Mesothelial cell of epicardium (in vitro differentiated cells): ENCODE measurements at regions not wholly inside any gene's neighbourhood (a gene's known extent, or its start where the extent isn't known, plus 50 kb on each side); places are given as distances from the start of the nearest gene placed in this dataset.

Experiments used
- DNase-seq, 2 experiments: peaks; one replicate each; pipeline ENCODE4 v3.0.0; 2021; ENCODE audit warnings: low spot score in 2 of 2; ENCODE audit not compliant: unreplicated experiment in 2 of 2
- H3K27ac Mint-ChIP-seq: 2 replicates; pipeline ENCODE4 v1.8.0; 2021; ENCODE audit warnings: mixed read lengths
- H3K27me3 Mint-ChIP-seq: 2 replicates; pipeline ENCODE4 v1.8.0; 2021; ENCODE audit warnings: low read depth, mixed read lengths
- H3K36me3 Mint-ChIP-seq: 2 replicates; pipeline ENCODE4 v1.8.0; 2021; ENCODE audit warnings: mixed read lengths
- H3K4me1 Mint-ChIP-seq: 2 replicates; pipeline ENCODE4 v1.8.0; 2021; ENCODE audit warnings: mixed read lengths
- H3K4me3 Mint-ChIP-seq: 2 replicates; pipeline ENCODE4 v1.8.0; 2021; ENCODE audit warnings: mild to moderate bottlenecking, moderate library complexity, mixed read lengths
- H3K9me3 Mint-ChIP-seq: 2 replicates; pipeline ENCODE4 v1.8.0; 2021; ENCODE audit warnings: mixed read lengths
- TF ChIP-seq, protein P1 (sequence below): fragments of 200-600 bp; sonication (generic); IDR thresholded peaks from one replicate; pipeline ENCODE4 v1.5.0; 2021; ENCODE audit warnings: antibody characterized with exemption; ENCODE audit not compliant: unreplicated experiment

DNA sequence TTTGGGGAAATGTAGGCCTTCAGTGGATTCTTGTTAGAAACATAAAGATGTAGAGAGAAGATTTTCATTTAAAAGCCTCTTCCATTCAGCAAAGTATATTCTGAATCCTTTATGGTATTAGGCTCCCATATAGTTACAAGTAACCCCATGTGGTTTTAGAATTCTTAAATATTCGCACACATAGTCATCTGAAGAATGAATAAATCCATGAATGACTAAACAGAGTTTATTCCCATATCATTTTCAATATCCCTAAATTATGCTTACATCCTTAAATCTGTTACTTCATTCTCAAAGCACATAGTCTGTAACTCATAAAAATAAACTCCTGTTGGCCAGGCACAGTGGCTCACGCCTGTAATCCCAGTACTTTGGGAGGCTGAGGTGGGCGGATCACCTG, 962.1 kb downstream of the KCNJ18 start:
- no peak overlapping the region for H3K27ac Mint-ChIP-seq
- no peaks in the 10 kb centered on the region for H3K27me3 Mint-ChIP-seq
- DNase-seq, result no peak
- H3K4me1 Mint-ChIP-seq, result no peaks in the 10 kb centered on the region
- TF ChIP-seq, protein P1, sequence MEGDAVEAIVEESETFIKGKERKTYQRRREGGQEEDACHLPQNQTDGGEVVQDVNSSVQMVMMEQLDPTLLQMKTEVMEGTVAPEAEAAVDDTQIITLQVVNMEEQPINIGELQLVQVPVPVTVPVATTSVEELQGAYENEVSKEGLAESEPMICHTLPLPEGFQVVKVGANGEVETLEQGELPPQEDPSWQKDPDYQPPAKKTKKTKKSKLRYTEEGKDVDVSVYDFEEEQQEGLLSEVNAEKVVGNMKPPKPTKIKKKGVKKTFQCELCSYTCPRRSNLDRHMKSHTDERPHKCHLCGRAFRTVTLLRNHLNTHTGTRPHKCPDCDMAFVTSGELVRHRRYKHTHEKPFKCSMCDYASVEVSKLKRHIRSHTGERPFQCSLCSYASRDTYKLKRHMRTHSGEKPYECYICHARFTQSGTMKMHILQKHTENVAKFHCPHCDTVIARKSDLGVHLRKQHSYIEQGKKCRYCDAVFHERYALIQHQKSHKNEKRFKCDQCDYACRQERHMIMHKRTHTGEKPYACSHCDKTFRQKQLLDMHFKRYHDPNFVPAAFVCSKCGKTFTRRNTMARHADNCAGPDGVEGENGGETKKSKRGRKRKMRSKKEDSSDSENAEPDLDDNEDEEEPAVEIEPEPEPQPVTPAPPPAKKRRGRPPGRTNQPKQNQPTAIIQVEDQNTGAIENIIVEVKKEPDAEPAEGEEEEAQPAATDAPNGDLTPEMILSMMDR, result no peak
- H3K4me3 Mint-ChIP-seq, result no peak overlapping the region
- no peaks in the 10 kb centered on the region for H3K36me3 Mint-ChIP-seq
- peaks cover 45% of the 10 kb centered on the region for H3K9me3 Mint-ChIP-seq

DNA sequence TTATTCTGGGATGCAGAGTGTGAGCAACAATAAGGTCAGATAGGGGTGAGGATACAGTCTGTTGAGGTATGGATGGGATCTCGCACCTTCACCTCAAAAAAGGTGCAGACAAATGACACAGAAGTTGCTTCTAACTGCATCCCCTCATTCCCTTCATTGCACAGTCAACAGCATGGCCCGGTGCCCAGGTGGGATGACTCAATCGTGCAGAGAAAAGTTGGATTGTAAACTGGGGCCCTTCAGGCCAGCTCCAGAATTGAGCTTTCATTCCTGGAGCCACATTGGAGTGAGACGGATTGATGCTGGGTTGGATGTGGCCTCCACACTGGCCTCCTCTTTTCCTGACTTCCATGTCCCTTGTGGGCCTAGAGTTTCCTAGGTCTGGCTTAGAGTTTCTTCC, 977.4 kb downstream of the KCNJ18 start:
- TF ChIP-seq, protein P1, result no peak
- H3K27me3 Mint-ChIP-seq, result no peaks in the 10 kb centered on the region
- H3K4me3 Mint-ChIP-seq, result no peak overlapping the region
- H3K4me1 Mint-ChIP-seq, result no peaks in the 10 kb centered on the region
- H3K27ac Mint-ChIP-seq, result no peak overlapping the region
- no peak for DNase-seq
- no peaks in the 10 kb centered on the region for H3K36me3 Mint-ChIP-seq
- peaks cover 61% of the 10 kb centered on the region for H3K9me3 Mint-ChIP-seq

DNA sequence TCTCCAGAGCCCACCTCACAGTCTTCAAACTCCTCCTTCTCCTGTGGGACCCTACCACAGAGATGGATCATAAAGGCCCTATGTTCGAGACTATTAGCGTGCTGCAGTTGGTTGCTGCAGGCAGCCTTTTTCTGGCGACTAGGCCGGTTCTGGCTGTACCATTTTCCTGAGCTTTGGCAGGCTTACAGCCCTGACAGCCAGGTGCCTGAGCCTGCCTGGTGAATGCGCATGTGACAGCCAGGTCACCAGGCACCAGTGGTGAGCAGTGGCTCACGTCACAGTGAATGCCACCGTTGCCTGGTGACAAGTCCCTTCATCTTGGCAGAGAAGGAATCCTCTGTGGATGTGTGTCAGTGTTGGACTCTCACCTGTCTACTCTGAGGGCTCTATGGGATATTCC, 978.8 kb downstream of the KCNJ18 start:
- TF ChIP-seq, protein P1, result no peak
- H3K27ac Mint-ChIP-seq, result no peak overlapping the region
- H3K36me3 Mint-ChIP-seq, result no peaks in the 10 kb centered on the region
- H3K4me1 Mint-ChIP-seq, result no peaks in the 10 kb centered on the region
- H3K27me3 Mint-ChIP-seq, result no peaks in the 10 kb centered on the region
- H3K4me3 Mint-ChIP-seq, result no peak overlapping the region
- no peak for DNase-seq
- peaks cover 59% of the 10 kb centered on the region for H3K9me3 Mint-ChIP-seq

DNA sequence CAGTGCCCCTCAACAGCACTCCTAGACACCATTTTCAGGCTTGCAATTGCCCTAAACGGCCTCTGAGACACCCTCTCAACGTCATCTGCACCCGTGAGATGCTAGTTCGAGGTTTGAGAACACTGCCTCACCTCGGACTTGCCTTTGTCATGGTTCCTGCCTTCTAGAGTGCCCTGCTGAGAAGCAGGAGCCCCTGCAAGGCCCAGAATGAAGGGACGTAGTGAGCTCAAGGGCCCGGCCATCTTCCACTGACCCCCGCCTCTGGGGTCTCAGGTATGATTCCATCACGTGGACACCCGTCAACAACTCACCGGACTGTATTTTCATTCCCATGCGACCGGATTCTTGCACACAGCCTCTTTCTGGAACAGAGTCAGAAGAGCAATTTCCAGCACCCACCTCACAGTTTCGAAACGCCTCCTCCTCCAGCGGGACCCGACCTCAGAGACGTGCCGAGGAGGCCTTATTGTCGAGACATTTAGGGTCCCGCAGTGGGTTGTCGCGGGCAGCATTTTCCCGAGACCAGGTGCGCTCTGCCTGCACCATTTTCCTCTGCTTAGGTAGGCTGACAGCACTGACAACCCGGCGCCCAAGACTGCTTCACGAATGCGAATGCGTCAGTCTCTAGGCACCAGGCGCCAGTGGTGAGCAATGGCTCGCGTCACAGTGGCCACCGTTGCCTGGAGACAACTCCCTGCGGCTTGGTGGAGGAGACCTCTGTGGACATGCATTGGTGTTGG, 999.9 kb downstream of the KCNJ18 start:
- Mint-ChIP-seq H3K27ac (no peak overlapping the region), H3K27me3 (no peaks in the 10 kb centered on the region), H3K4me1 (no peaks in the 10 kb centered on the region), H3K4me3 (no peak overlapping the region), H3K36me3 (peaks cover 2% of the 10 kb centered on the region), H3K9me3 (peaks cover 40% of the 10 kb centered on the region)
- DNase-seq, result no peak
- TF ChIP-seq, protein P1, result no peak

DNA sequence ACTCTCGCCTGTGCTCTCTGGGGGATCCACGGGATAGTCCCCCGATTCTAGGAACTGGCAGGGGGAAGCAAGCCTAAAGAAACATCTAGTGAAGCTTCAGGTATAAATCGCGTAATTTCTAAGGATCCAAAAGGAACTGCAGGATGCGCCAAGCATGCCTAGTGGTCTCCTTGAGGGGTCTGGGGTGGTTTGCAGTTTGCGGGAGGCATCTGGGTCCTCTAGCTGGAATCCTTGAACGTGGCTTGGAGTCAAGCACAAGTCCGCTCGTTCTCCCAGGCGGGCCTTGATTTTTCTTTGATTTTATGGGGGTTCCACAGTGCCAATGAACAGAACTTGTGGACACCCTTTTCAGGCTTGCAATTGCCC, 1000.5 kb downstream of the KCNJ18 start:
- no peak overlapping the region for H3K27ac Mint-ChIP-seq
- H3K27me3 Mint-ChIP-seq, result no peaks in the 10 kb centered on the region
- no peaks in the 10 kb centered on the region for H3K4me1 Mint-ChIP-seq
- no peak for DNase-seq
- H3K9me3 Mint-ChIP-seq, result peaks cover 45% of the 10 kb centered on the region
- peaks cover 2% of the 10 kb centered on the region for H3K36me3 Mint-ChIP-seq
- H3K4me3 Mint-ChIP-seq, result no peak overlapping the region
- TF ChIP-seq, protein P1, result no peak
